ENCODE measurements at regions not wholly inside any gene's neighbourhood (a gene's known extent, or its start where the extent isn't known, plus 50 kb on each side); places are given as distances from the start of the nearest gene placed in this dataset.
"Not testable (repeated sequence)": the region's sequence is repeated elsewhere in the genome, so short reads cannot be mapped to it uniquely, and the experiment has no call there.

- Mint-ChIP-seq H3K27me3 (peaks cover 5% of the 10 kb centered on the region), H3K4me3 (no peak overlapping the region), H3K27ac (no peak overlapping the region), H3K9me3 (no peaks in the 10 kb centered on the region), H3K36me3 (ENCODE audit: low read depth) (no peaks in the 10 kb centered on the region), H3K4me1 (no peaks in the 10 kb centered on the region)
- ChIA-PET CTCF (interaction anchor here (0.6 kb wide), 1 partner anchor 110 kb away, joined by 3 read pairs; no protein-coding TSS in a partner anchor), POLR2A (no interaction called here)
- DNase-seq: no peak
Observed at GRCh38 chr2:88930659-88931058, 239.2 kb downstream of the RPIA start.

- DNase-seq: no peak
- ChIA-PET CTCF (no interaction called here), POLR2A (no interaction called here)
- peaks cover 3% of the 10 kb centered on the region for H3K27me3 Mint-ChIP-seq
- no peaks in the 10 kb centered on the region for H3K9me3 Mint-ChIP-seq
- H3K27ac Mint-ChIP-seq: no peak overlapping the region
- no peak overlapping the region for H3K4me3 Mint-ChIP-seq
- H3K36me3 Mint-ChIP-seq (ENCODE audit: low read depth): no peaks in the 10 kb centered on the region
- H3K4me1 Mint-ChIP-seq: no peaks in the 10 kb centered on the region
Observed at GRCh38 chr2:88932686-88933085, 241.2 kb downstream of the RPIA start.

GRCh38 chr2:88933091-88933490 lies 241.6 kb downstream of the RPIA start:
- ChIA-PET POLR2A (no interaction called here), CTCF (no interaction called here)
- Mint-ChIP-seq H3K4me3 (no peak overlapping the region), H3K36me3 (ENCODE audit: low read depth) (no peaks in the 10 kb centered on the region), H3K27ac (no peak overlapping the region), H3K4me1 (no peaks in the 10 kb centered on the region), H3K27me3 (peaks cover 2% of the 10 kb centered on the region), H3K9me3 (no peaks in the 10 kb centered on the region)
- no peak for DNase-seq

GRCh38 chr2:88933980-88934379 lies 242.5 kb downstream of the RPIA start:
- no peak for DNase-seq
- POLR2A ChIA-PET: no interaction called here
- Mint-ChIP-seq H3K36me3 (ENCODE audit: low read depth) (no peaks in the 10 kb centered on the region), H3K27ac (no peak overlapping the region), H3K27me3 (peaks cover 2% of the 10 kb centered on the region), H3K9me3 (no peaks in the 10 kb centered on the region), H3K4me3 (no peak overlapping the region), H3K4me1 (no peaks in the 10 kb centered on the region)
- CTCF ChIA-PET: interaction anchor here (0.6 kb wide), 1 partner anchor 734 kb away, joined by 3 read pairs; no protein-coding TSS in a partner anchor

GRCh38 chr2:88941178-88941577 lies 249.7 kb downstream of the RPIA start:
- H3K4me1 Mint-ChIP-seq; H3K27me3 Mint-ChIP-seq; H3K4me3 Mint-ChIP-seq; DNase-seq; H3K27ac Mint-ChIP-seq; H3K9me3 Mint-ChIP-seq; POLR2A ChIA-PET; H3K36me3 Mint-ChIP-seq (ENCODE audit: low read depth): not testable (repeated sequence)
- CTCF ChIA-PET: interaction anchor here (0.9 to 1.5 kb wide), 2 partner anchors 26 to 37 kb away, joined by 3 to 4 read pairs; no protein-coding TSS in a partner anchor

GRCh38 chr2:88942798-88943197 lies 251.3 kb downstream of the RPIA start:
- peaks cover 6% of the 10 kb centered on the region for H3K27me3 Mint-ChIP-seq

GRCh38 chr2:88949336-88949735 lies 257.9 kb downstream of the RPIA start:
- Mint-ChIP-seq H3K27ac (no peak overlapping the region), H3K4me3 (no peak overlapping the region), H3K27me3 (peaks cover 13% of the 10 kb centered on the region), H3K36me3 (ENCODE audit: low read depth) (no peaks in the 10 kb centered on the region), H3K9me3 (no peaks in the 10 kb centered on the region), H3K4me1 (no peaks in the 10 kb centered on the region)
- ChIA-PET CTCF (no interaction called here), POLR2A (no interaction called here)
- DNase-seq: no peak

More at GRCh38 chr2:88942798-88943197, 251.3 kb downstream of the RPIA start:
- ChIA-PET CTCF (no interaction called here), POLR2A (no interaction called here)
- no peaks in the 10 kb centered on the region for H3K9me3 Mint-ChIP-seq
- no peaks in the 10 kb centered on the region for H3K36me3 Mint-ChIP-seq (ENCODE audit: low read depth)
- no peak overlapping the region for H3K4me3 Mint-ChIP-seq
- H3K4me1 Mint-ChIP-seq: no peaks in the 10 kb centered on the region
- H3K27ac Mint-ChIP-seq: no peak overlapping the region
- no peak for DNase-seq

GRCh38 chr2:88950010-88950409 lies 258.5 kb downstream of the RPIA start:
- ChIA-PET CTCF (interaction anchor here (0.7 kb wide), 1 partner anchor 10 kb away, joined by 3 read pairs; no protein-coding TSS in a partner anchor), POLR2A (no interaction called here)
- Mint-ChIP-seq H3K9me3 (no peaks in the 10 kb centered on the region), H3K36me3 (ENCODE audit: low read depth) (no peaks in the 10 kb centered on the region), H3K4me3 (no peak overlapping the region), H3K27ac (no peak overlapping the region), H3K27me3 (peaks cover 15% of the 10 kb centered on the region), H3K4me1 (no peaks in the 10 kb centered on the region)
- DNase-seq: no peak

- no peak for DNase-seq
- H3K9me3 Mint-ChIP-seq: no peaks in the 10 kb centered on the region
- no peaks in the 10 kb centered on the region for H3K36me3 Mint-ChIP-seq (ENCODE audit: low read depth)
- H3K4me3 Mint-ChIP-seq: no peak overlapping the region
- no peaks in the 10 kb centered on the region for H3K4me1 Mint-ChIP-seq
- peaks cover 6% of the 10 kb centered on the region for H3K27me3 Mint-ChIP-seq
- no peak overlapping the region for H3K27ac Mint-ChIP-seq
- POLR2A ChIA-PET: no interaction called here
- CTCF ChIA-PET: no interaction called here
Observed at GRCh38 chr2:88955607-88956006, 264.1 kb downstream of the RPIA start.

GRCh38 chr2:88959480-88960204 lies 268.2 kb downstream of the RPIA start:
- Mint-ChIP-seq H3K9me3 (no peaks in the 10 kb centered on the region), H3K4me1 (no peaks in the 10 kb centered on the region), H3K27me3 (peaks cover 2% of the 10 kb centered on the region), H3K36me3 (ENCODE audit: low read depth) (no peaks in the 10 kb centered on the region), H3K4me3 (no peak overlapping the region), H3K27ac (no peak overlapping the region)
- ChIA-PET POLR2A (no interaction called here), CTCF (interaction anchor here (0.8 kb wide), 1 partner anchor 9 kb away, joined by 3 read pairs; no protein-coding TSS in a partner anchor)
- no peak for DNase-seq

- H3K36me3 Mint-ChIP-seq (ENCODE audit: low read depth); H3K27ac Mint-ChIP-seq; H3K9me3 Mint-ChIP-seq; H3K4me3 Mint-ChIP-seq; H3K4me1 Mint-ChIP-seq; DNase-seq; H3K27me3 Mint-ChIP-seq; POLR2A ChIA-PET: not testable (repeated sequence)
- CTCF ChIA-PET: interaction anchor here (1.5 kb wide), 1 partner anchor 81 kb away, joined by 3 read pairs; no protein-coding TSS in a partner anchor
Observed at GRCh38 chr2:88961323-88961722, 269.9 kb downstream of the RPIA start.

GRCh38 chr2:88967844-88968243 lies 276.4 kb downstream of the RPIA start:
- ChIA-PET CTCF (no interaction called here), POLR2A (no interaction called here)
- no peak overlapping the region for H3K27ac Mint-ChIP-seq
- H3K36me3 Mint-ChIP-seq (ENCODE audit: low read depth): no peaks in the 10 kb centered on the region
- H3K27me3 Mint-ChIP-seq: peaks cover 10% of the 10 kb centered on the region
- no peaks in the 10 kb centered on the region for H3K4me1 Mint-ChIP-seq
- H3K9me3 Mint-ChIP-seq: no peaks in the 10 kb centered on the region
- DNase-seq: no peak
- no peak overlapping the region for H3K4me3 Mint-ChIP-seq

GRCh38 chr2:88978011-88978410 lies 286.5 kb downstream of the RPIA start:
- H3K9me3 Mint-ChIP-seq; POLR2A ChIA-PET; H3K27ac Mint-ChIP-seq; H3K36me3 Mint-ChIP-seq (ENCODE audit: low read depth); H3K4me1 Mint-ChIP-seq; DNase-seq; CTCF ChIA-PET; H3K4me3 Mint-ChIP-seq: not testable (repeated sequence)
- peaks cover 10% of the 10 kb centered on the region for H3K27me3 Mint-ChIP-seq

GRCh38 chr2:88978446-88978845 lies 287.0 kb downstream of the RPIA start:
- H3K36me3 Mint-ChIP-seq (ENCODE audit: low read depth); H3K27me3 Mint-ChIP-seq; H3K4me1 Mint-ChIP-seq; H3K27ac Mint-ChIP-seq; DNase-seq; H3K9me3 Mint-ChIP-seq; CTCF ChIA-PET; H3K4me3 Mint-ChIP-seq; POLR2A ChIA-PET: not testable (repeated sequence)

Data from activated CD4-positive, alpha-beta memory T cell treated with anti-CD3 and anti-CD28 coated beads, Interleukin-2, amount 10 ng/mL, durations not matched to agents 7 days and 5 days (primary cell).